Nephron (organoid): ENCODE measurements at regions not wholly inside any gene's neighbourhood (a gene's known extent, or its start where the extent isn't known, plus 50 kb on each side); places are given as distances from the start of the nearest gene placed in this dataset.

Experiments
- H3K27ac Mint-ChIP-seq, 3 experiments: 2 replicates each; pipeline ENCODE4 v1.8.0; 2020; ENCODE audit warnings: mixed read lengths in 3 of 3, mild to moderate bottlenecking in 2 of 3, moderate library complexity in 1 of 3
- H3K27me3 Mint-ChIP-seq: 2 replicates; pipeline ENCODE4 v1.8.0; 2021; ENCODE audit warnings: low read depth, mild to moderate bottlenecking, moderate library complexity, mixed read lengths
- H3K36me3 Mint-ChIP-seq: 2 replicates; pipeline ENCODE4 v1.8.0; 2020; ENCODE audit warnings: low read depth, mixed read lengths
- H3K4me1 Mint-ChIP-seq: 2 replicates; pipeline ENCODE4 v1.8.0; 2020; ENCODE audit warnings: mixed read lengths
- H3K4me3 Mint-ChIP-seq, 3 experiments: 2 replicates each; pipeline ENCODE4 v1.8.0; 2020; ENCODE audit warnings: mild to moderate bottlenecking in 3 of 3, mixed read lengths in 3 of 3, moderate library complexity in 2 of 3
- H3K9me3 Mint-ChIP-seq: 2 replicates; pipeline ENCODE4 v1.8.0; 2020; ENCODE audit warnings: mixed read lengths
- TF ChIP-seq, protein P1 (sequence below), 3 experiments: fragments of 200-600 bp; sonication (generic); IDR thresholded peaks; one replicate each; pipeline ENCODE4 v1.5.0; 2021; ENCODE audit warnings: antibody characterized with exemption in 3 of 3; ENCODE audit not compliant: unreplicated experiment in 3 of 3

DNA sequence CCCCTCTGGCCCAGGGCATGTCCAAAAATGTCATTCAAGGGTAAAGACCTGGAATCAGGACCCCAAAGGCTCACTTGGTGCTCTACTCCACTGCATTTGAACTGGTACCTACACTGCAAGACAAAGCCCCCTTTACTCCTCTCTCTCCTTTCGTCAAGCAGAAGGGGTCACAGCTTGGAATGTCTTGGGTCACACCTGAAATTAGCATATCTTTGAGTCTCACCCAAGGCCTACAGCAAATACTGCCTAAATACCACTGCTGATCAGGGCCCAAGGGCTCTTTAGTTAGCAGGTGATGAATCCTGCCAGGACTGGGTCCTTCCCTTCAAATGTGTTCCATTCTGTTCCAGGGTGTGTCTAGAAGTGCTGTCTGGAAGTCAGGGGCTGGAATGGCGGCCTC is 320.6 kb downstream of the SV2B start:
- Mint-ChIP-seq H3K27ac (no peak overlapping the region), H3K4me1 (no peaks in the 10 kb centered on the region), H3K4me3 (no peak overlapping the region), H3K36me3 (no peaks in the 10 kb centered on the region), H3K9me3 (peaks cover 3% of the 10 kb centered on the region), H3K27me3 (peaks cover 8% of the 10 kb centered on the region)
- TF ChIP-seq, protein P1, sequence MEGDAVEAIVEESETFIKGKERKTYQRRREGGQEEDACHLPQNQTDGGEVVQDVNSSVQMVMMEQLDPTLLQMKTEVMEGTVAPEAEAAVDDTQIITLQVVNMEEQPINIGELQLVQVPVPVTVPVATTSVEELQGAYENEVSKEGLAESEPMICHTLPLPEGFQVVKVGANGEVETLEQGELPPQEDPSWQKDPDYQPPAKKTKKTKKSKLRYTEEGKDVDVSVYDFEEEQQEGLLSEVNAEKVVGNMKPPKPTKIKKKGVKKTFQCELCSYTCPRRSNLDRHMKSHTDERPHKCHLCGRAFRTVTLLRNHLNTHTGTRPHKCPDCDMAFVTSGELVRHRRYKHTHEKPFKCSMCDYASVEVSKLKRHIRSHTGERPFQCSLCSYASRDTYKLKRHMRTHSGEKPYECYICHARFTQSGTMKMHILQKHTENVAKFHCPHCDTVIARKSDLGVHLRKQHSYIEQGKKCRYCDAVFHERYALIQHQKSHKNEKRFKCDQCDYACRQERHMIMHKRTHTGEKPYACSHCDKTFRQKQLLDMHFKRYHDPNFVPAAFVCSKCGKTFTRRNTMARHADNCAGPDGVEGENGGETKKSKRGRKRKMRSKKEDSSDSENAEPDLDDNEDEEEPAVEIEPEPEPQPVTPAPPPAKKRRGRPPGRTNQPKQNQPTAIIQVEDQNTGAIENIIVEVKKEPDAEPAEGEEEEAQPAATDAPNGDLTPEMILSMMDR (IDR thresholded peaks at IDR 0.05; ENCODE audit: unreplicated experiment in 3 of 3), result no peak

DNA sequence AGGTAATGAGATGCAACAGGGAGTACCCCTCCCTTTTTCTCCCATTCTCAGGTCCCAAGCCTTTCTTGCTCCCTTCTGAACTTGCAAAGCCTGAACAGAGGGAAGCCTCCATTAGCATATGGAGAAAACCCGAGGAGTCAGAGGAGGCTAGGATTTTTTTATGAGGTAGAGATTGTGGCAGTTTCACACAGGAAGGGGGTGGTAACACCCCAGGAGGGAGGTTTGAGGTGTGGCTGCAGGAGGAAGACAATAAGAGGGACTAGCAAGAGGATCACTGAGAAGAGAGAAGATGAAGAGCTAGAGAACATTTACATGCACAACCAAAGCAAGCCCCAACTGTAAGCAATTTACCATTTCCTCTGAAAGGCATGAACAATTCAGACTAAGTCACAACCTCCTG is 322.7 kb downstream of the SV2B start:
- Mint-ChIP-seq H3K36me3 (no peaks in the 10 kb centered on the region), H3K4me3 (no peak overlapping the region), H3K9me3 (no peaks in the 10 kb centered on the region), H3K27ac (no peak overlapping the region), H3K27me3 (peaks cover 8% of the 10 kb centered on the region), H3K4me1 (no peaks in the 10 kb centered on the region)
- TF ChIP-seq, protein P1 (IDR thresholded peaks at IDR 0.05; ENCODE audit: unreplicated experiment in 3 of 3), result no peak

DNA sequence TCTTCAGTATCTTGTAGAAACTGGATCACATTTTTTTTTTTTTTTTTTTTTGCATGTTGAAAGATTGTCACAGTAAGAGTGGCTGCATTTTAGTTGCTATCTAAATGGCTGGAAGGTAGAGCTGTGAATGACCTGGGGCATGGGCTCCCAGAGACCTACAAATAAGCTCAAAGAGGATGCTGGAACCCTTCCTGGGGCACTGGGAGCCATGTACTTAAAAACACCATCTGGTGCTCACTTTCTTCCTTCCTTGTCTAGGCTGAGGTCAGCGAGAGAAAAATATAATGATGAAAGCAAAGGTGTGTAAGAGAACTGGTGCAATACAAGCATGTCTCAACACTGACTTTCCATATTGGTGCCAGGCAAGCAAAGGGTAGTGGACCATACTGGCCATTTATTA is 323.9 kb downstream of the SV2B start:
- no peak overlapping the region for H3K4me3 Mint-ChIP-seq
- peaks cover 8% of the 10 kb centered on the region for H3K27me3 Mint-ChIP-seq
- H3K36me3 Mint-ChIP-seq, result no peaks in the 10 kb centered on the region
- no peak overlapping the region for H3K27ac Mint-ChIP-seq
- no peaks in the 10 kb centered on the region for H3K9me3 Mint-ChIP-seq
- H3K4me1 Mint-ChIP-seq, result no peaks in the 10 kb centered on the region
- TF ChIP-seq, protein P1 (IDR thresholded peaks at IDR 0.05; ENCODE audit: unreplicated experiment in 3 of 3), result no peak

DNA sequence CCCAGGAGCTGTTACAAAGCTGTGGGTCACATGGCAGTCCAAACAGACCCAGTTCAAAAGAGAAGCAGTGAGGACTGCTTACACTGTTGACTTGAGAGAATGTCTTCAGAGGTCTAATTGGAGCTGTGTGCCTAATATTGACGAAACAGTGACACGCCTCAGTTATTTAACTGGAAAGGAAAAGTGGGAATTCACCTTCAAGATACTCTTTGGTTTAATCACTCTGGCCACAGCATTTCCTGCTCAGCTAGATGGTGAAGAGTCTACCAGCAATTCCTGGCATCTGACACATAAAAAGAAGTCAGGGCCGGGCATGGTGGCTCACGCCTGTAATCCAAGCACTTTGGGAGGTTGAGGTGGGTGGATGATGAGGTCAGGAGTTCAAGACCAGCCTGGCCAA is 326.4 kb downstream of the SV2B start:
- H3K36me3 Mint-ChIP-seq, result no peaks in the 10 kb centered on the region
- H3K27me3 Mint-ChIP-seq, result peaks cover 4% of the 10 kb centered on the region
- H3K4me1 Mint-ChIP-seq, result no peaks in the 10 kb centered on the region
- H3K9me3 Mint-ChIP-seq, result no peaks in the 10 kb centered on the region
- no peak overlapping the region for H3K27ac Mint-ChIP-seq
- TF ChIP-seq, protein P1 (IDR thresholded peaks at IDR 0.05; ENCODE audit: unreplicated experiment in 3 of 3), result no peak
- no peak overlapping the region for H3K4me3 Mint-ChIP-seq

DNA sequence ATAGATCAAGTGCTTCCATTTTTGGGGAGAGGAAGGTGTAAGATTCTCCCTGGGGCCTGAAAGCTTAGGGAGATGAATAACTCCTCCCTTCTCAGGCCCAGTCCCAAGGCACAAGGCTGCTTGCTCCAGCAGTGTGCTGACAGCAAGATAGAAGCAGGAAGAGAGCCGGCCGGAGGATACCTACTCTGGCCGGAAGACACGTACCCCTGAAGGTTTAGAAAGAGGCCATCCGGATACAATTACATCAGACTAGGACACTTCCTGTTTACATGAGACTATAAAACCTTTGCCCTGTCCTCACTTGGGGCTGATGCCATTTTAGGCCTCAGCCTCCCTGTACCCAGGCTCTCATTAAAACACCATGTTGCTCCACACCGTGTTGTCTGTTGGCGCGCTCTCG is 329.9 kb downstream of the SV2B start:
- TF ChIP-seq, protein P1 (IDR thresholded peaks at IDR 0.05; ENCODE audit: unreplicated experiment in 3 of 3), result no peak

DNA sequence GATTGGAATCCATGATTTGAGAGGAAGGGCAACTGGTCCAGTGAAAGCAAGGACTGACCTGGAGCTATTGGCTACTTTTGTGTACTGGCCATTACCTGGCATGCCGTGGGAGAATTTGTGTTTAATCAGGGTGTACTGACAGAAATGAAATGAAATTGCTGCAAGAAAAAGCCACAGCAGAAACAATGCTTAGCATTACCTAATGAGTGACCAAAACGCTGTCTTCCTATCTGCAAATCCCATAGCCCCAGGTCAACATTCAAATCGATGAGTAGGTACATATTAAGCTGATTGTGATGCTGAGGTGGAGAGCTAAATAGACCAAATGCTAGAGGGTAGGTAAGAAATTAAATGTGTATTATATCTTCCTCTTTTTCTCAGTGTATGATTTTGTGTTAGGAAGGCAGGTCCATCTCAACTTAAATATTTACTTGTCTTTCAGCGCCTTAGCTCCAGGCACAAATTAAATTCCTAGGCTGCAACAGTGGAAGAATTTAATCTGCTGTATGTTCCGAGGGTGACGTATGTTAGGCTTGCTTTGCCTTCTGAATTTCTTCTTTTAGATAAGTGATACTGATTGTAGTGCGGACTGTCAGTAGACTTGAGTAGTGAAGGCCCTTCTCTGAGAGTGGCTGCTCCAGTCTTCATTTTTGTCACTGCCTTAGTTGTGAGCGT is 331.1 kb downstream of the SV2B start:
- H3K4me1 Mint-ChIP-seq, result no peaks in the 10 kb centered on the region
- H3K27me3 Mint-ChIP-seq, result no peaks in the 10 kb centered on the region
- no peaks in the 10 kb centered on the region for H3K36me3 Mint-ChIP-seq
- no peak overlapping the region for H3K4me3 Mint-ChIP-seq
- peaks cover 4% of the 10 kb centered on the region for H3K9me3 Mint-ChIP-seq
- TF ChIP-seq, protein P1 (IDR thresholded peaks at IDR 0.05; ENCODE audit: unreplicated experiment in 3 of 3), result no peak
- H3K27ac Mint-ChIP-seq, result no peak overlapping the region

More for the DNA sequence above, 329.9 kb downstream of the SV2B start:
- Mint-ChIP-seq H3K36me3 (no peaks in the 10 kb centered on the region), H3K4me1 (no peaks in the 10 kb centered on the region), H3K27ac (no peak overlapping the region), H3K4me3 (no peak overlapping the region), H3K9me3 (peaks cover 4% of the 10 kb centered on the region), H3K27me3 (no peaks in the 10 kb centered on the region)
